ENCODE measurements at regions not wholly inside any gene's neighbourhood (a gene's known extent, or its start where the extent isn't known, plus 50 kb on each side); places are given as distances from the start of the nearest gene placed in this dataset.
"Not testable (repeated sequence)": the region's sequence is repeated elsewhere in the genome, so short reads cannot be mapped to it uniquely, and the experiment has no call there.

- no peak overlapping the region for H3K9ac ChIP-seq
- H3K27ac ChIP-seq = no peak overlapping the region
- H3K27me3 ChIP-seq = no peaks in the 10 kb centered on the region
- no peak overlapping the region for H3K4me2 ChIP-seq
- H3K4me1 ChIP-seq = no peaks in the 10 kb centered on the region
- H3K4me3 ChIP-seq = no peak overlapping the region
- H4K20me1 ChIP-seq = no peaks in the 10 kb centered on the region
- H3K9me3 ChIP-seq = no peaks in the 10 kb centered on the region
- no peak for TF ChIP-seq Cebpa-rat (IDR thresholded peaks at IDR 0.05)
- no peaks in the 10 kb centered on the region for H3K36me3 ChIP-seq
Observed at GRCh38 chr3:152676810-152677379, 158.0 kb upstream of the P2RY1 start.

GRCh38 chr3:152677491-152677890 is 157.4 kb upstream of the P2RY1 start:
- Histone ChIP-seq H3K9me3 (no peaks in the 10 kb centered on the region), H3K27me3 (no peaks in the 10 kb centered on the region), H3K4me3 (no peak overlapping the region), H3K4me1 (no peaks in the 10 kb centered on the region), H3K36me3 (no peaks in the 10 kb centered on the region), H3K9ac (no peak overlapping the region), H3K27ac (no peak overlapping the region), H4K20me1 (no peaks in the 10 kb centered on the region), H3K4me2 (no peak overlapping the region)
- TF ChIP-seq Cebpa-rat (IDR thresholded peaks at IDR 0.05) = no peak

- H3K27ac ChIP-seq = no peak overlapping the region
- TF ChIP-seq Cebpa-rat (IDR thresholded peaks at IDR 0.05) = no peak
- peaks cover 16% of the 10 kb centered on the region for H3K9me3 ChIP-seq
- H3K4me1 ChIP-seq = no peaks in the 10 kb centered on the region
- H3K4me3 ChIP-seq = no peak overlapping the region
- no peak overlapping the region for H3K9ac ChIP-seq
- H3K4me2 ChIP-seq = no peak overlapping the region
- H3K27me3 ChIP-seq = no peaks in the 10 kb centered on the region
- H3K36me3 ChIP-seq = no peaks in the 10 kb centered on the region
- H4K20me1 ChIP-seq = no peaks in the 10 kb centered on the region
Observed at GRCh38 chr3:152682477-152682876, 152.5 kb upstream of the P2RY1 start.

GRCh38 chr3:152683521-152683999 is 151.4 kb upstream of the P2RY1 start:
- no peak for TF ChIP-seq Cebpa-rat (IDR thresholded peaks at IDR 0.05)
- no peak overlapping the region for H3K4me2 ChIP-seq

GRCh38 chr3:152684279-152684678 is 150.7 kb upstream of the P2RY1 start:
- Histone ChIP-seq H4K20me1 (no peaks in the 10 kb centered on the region), H3K9ac (no peak overlapping the region), H3K27me3 (no peaks in the 10 kb centered on the region), H3K36me3 (no peaks in the 10 kb centered on the region), H3K27ac (no peak overlapping the region), H3K4me2 (no peak overlapping the region), H3K4me1 (no peaks in the 10 kb centered on the region), H3K9me3 (peaks cover 16% of the 10 kb centered on the region), H3K4me3 (no peak overlapping the region)
- no peak for TF ChIP-seq Cebpa-rat (IDR thresholded peaks at IDR 0.05)

More at GRCh38 chr3:152683521-152683999, 151.4 kb upstream of the P2RY1 start:
- H3K27ac ChIP-seq = no peak overlapping the region
- no peaks in the 10 kb centered on the region for H3K36me3 ChIP-seq
- peaks cover 16% of the 10 kb centered on the region for H3K9me3 ChIP-seq
- H3K9ac ChIP-seq = no peak overlapping the region
- no peaks in the 10 kb centered on the region for H3K27me3 ChIP-seq
- no peaks in the 10 kb centered on the region for H4K20me1 ChIP-seq
- H3K4me3 ChIP-seq = no peak overlapping the region
- H3K4me1 ChIP-seq = no peaks in the 10 kb centered on the region

GRCh38 chr3:152688313-152688712 is 146.6 kb upstream of the P2RY1 start:
- TF ChIP-seq Cebpa-rat (IDR thresholded peaks at IDR 0.05) = no peak
- H3K9ac ChIP-seq = no peak overlapping the region
- H3K27me3 ChIP-seq = no peaks in the 10 kb centered on the region
- H3K4me2 ChIP-seq = no peak overlapping the region
- no peak overlapping the region for H3K4me3 ChIP-seq
- no peaks in the 10 kb centered on the region for H3K4me1 ChIP-seq
- peaks cover 16% of the 10 kb centered on the region for H3K9me3 ChIP-seq
- no peak overlapping the region for H3K27ac ChIP-seq
- H4K20me1 ChIP-seq = no peaks in the 10 kb centered on the region
- no peaks in the 10 kb centered on the region for H3K36me3 ChIP-seq

- H4K20me1 ChIP-seq, H3K36me3 ChIP-seq, H3K27me3 ChIP-seq, H3K4me3 ChIP-seq, H3K4me1 ChIP-seq, H3K9ac ChIP-seq, H3K27ac ChIP-seq, H3K9me3 ChIP-seq, H3K4me2 ChIP-seq: not testable (repeated sequence)
Observed at GRCh38 chr3:152692326-152692725, 142.6 kb upstream of the P2RY1 start.

- H3K9ac ChIP-seq, H3K4me2 ChIP-seq, H3K4me3 ChIP-seq, H3K27me3 ChIP-seq, H3K36me3 ChIP-seq, H4K20me1 ChIP-seq, H3K4me1 ChIP-seq, H3K9me3 ChIP-seq, H3K27ac ChIP-seq: not testable (repeated sequence)
Observed at GRCh38 chr3:152693521-152694250, 141.2 kb upstream of the P2RY1 start.

- no peaks in the 10 kb centered on the region for H4K20me1 ChIP-seq
- TF ChIP-seq Cebpa-rat (IDR thresholded peaks at IDR 0.05) = no peak
- H3K9ac ChIP-seq = no peak overlapping the region
- no peaks in the 10 kb centered on the region for H3K36me3 ChIP-seq
- no peaks in the 10 kb centered on the region for H3K9me3 ChIP-seq
- H3K27ac ChIP-seq = no peak overlapping the region
- H3K4me3 ChIP-seq = no peak overlapping the region
- no peaks in the 10 kb centered on the region for H3K27me3 ChIP-seq
- H3K4me2 ChIP-seq = no peak overlapping the region
- no peaks in the 10 kb centered on the region for H3K4me1 ChIP-seq
Observed at GRCh38 chr3:152695840-152696239, 139.1 kb upstream of the P2RY1 start.

GRCh38 chr3:152696962-152697361 is 138.0 kb upstream of the P2RY1 start:
- H3K36me3 ChIP-seq = no peaks in the 10 kb centered on the region
- H3K9me3 ChIP-seq = no peaks in the 10 kb centered on the region
- no peaks in the 10 kb centered on the region for H3K4me1 ChIP-seq
- no peak overlapping the region for H3K4me2 ChIP-seq
- TF ChIP-seq Cebpa-rat (IDR thresholded peaks at IDR 0.05) = no peak
- no peaks in the 10 kb centered on the region for H3K27me3 ChIP-seq
- no peak overlapping the region for H3K4me3 ChIP-seq
- no peak overlapping the region for H3K27ac ChIP-seq
- H3K9ac ChIP-seq = no peak overlapping the region
- H4K20me1 ChIP-seq = no peaks in the 10 kb centered on the region

Data from BLaER1 (cell line).